ENCODE measurements at regions not wholly inside any gene's neighbourhood (a gene's known extent, or its start where the extent isn't known, plus 50 kb on each side); places are given as distances from the start of the nearest gene placed in this dataset.

GRCh38 chr1:38113159-38113666 is 66.6 kb upstream of the POU3F1 start:
- peaks cover 26% of the 10 kb centered on the region; the same call in 1 of the 2 replicates for H3K4me1 ChIP-seq (ENCODE audit: control insufficient read depth, insufficient read depth, low read length)
- no peak overlapping the region for H3K27ac ChIP-seq (ENCODE audit: low read depth, low read length)
- no peaks in the 10 kb centered on the region for H3K27me3 ChIP-seq (ENCODE audit: control insufficient read depth, insufficient read depth, low read length)
- H3K36me3 ChIP-seq (ENCODE audit: control insufficient read depth, insufficient read depth, low read length), result no peaks in the 10 kb centered on the region
- H3K9me3 ChIP-seq (ENCODE audit: control insufficient read depth, insufficient read depth, low read depth, low read length), result peaks cover 3% of the 10 kb centered on the region; the same call in 1 of the 2 replicates
- no peak overlapping the region for H3K4me3 ChIP-seq (ENCODE audit: low read depth, low read length)
- H3K9ac ChIP-seq (ENCODE audit: low read length), result no peak overlapping the region

GRCh38 chr1:38111589-38111988 is 65.0 kb upstream of the POU3F1 start:
- H3K27ac ChIP-seq (ENCODE audit: low read depth, low read length), result no peak overlapping the region
- no peaks in the 10 kb centered on the region for H3K27me3 ChIP-seq (ENCODE audit: control insufficient read depth, insufficient read depth, low read length)
- peaks cover 3% of the 10 kb centered on the region; the same call in 1 of the 2 replicates for H3K9me3 ChIP-seq (ENCODE audit: control insufficient read depth, insufficient read depth, low read depth, low read length)
- peaks cover 26% of the 10 kb centered on the region; the same call in 1 of the 2 replicates for H3K4me1 ChIP-seq (ENCODE audit: control insufficient read depth, insufficient read depth, low read length)
- no peak overlapping the region for H3K4me3 ChIP-seq (ENCODE audit: low read depth, low read length)
- no peak overlapping the region for H3K9ac ChIP-seq (ENCODE audit: low read length)
- H3K36me3 ChIP-seq (ENCODE audit: control insufficient read depth, insufficient read depth, low read length), result no peaks in the 10 kb centered on the region

- H3K4me3 ChIP-seq (ENCODE audit: low read depth, low read length), result no peak overlapping the region
- H3K4me1 ChIP-seq (ENCODE audit: control insufficient read depth, insufficient read depth, low read length), result peaks cover 5% of the 10 kb centered on the region; the same call in 1 of the 2 replicates
- H3K27ac ChIP-seq (ENCODE audit: low read depth, low read length), result no peak overlapping the region
- H3K9me3 ChIP-seq (ENCODE audit: control insufficient read depth, insufficient read depth, low read depth, low read length), result peaks cover 2% of the 10 kb centered on the region; the same call in 1 of the 2 replicates
- no peaks in the 10 kb centered on the region for H3K27me3 ChIP-seq (ENCODE audit: control insufficient read depth, insufficient read depth, low read length)
- H3K36me3 ChIP-seq (ENCODE audit: control insufficient read depth, insufficient read depth, low read length), result peaks cover 4% of the 10 kb centered on the region; the same call in 1 of the 2 replicates
- no peak overlapping the region for H3K9ac ChIP-seq (ENCODE audit: low read length)
Observed at GRCh38 chr1:38105267-38105666, 58.7 kb upstream of the POU3F1 start.

- no peaks in the 10 kb centered on the region for H3K27me3 ChIP-seq (ENCODE audit: control insufficient read depth, insufficient read depth, low read length)
- no peak overlapping the region for H3K27ac ChIP-seq (ENCODE audit: low read depth, low read length)
- H3K4me3 ChIP-seq (ENCODE audit: low read depth, low read length), result no peak overlapping the region
Observed at GRCh38 chr1:38102636-38103035, 56.0 kb upstream of the POU3F1 start.

GRCh38 chr1:38101037-38101785 is 54.6 kb upstream of the POU3F1 start:
- Histone ChIP-seq H3K27ac (ENCODE audit: low read depth, low read length) (no peak overlapping the region), H3K36me3 (ENCODE audit: control insufficient read depth, insufficient read depth, low read length) (peaks cover 4% of the 10 kb centered on the region; the same call in 1 of the 2 replicates), H3K4me1 (ENCODE audit: control insufficient read depth, insufficient read depth, low read length) (peaks cover 15% of the 10 kb centered on the region), H3K9me3 (ENCODE audit: control insufficient read depth, insufficient read depth, low read depth, low read length) (no peaks in the 10 kb centered on the region), H3K4me3 (ENCODE audit: low read depth, low read length) (no peak overlapping the region), H3K9ac (ENCODE audit: low read length) (no peak overlapping the region), H3K27me3 (ENCODE audit: control insufficient read depth, insufficient read depth, low read length) (no peaks in the 10 kb centered on the region)

More at GRCh38 chr1:38102636-38103035, 56.0 kb upstream of the POU3F1 start:
- H3K36me3 ChIP-seq (ENCODE audit: control insufficient read depth, insufficient read depth, low read length), result peaks cover 4% of the 10 kb centered on the region; the same call in 1 of the 2 replicates
- no peaks in the 10 kb centered on the region for H3K9me3 ChIP-seq (ENCODE audit: control insufficient read depth, insufficient read depth, low read depth, low read length)
- H3K9ac ChIP-seq (ENCODE audit: low read length), result no peak overlapping the region
- H3K4me1 ChIP-seq (ENCODE audit: control insufficient read depth, insufficient read depth, low read length), result peaks cover 6% of the 10 kb centered on the region; the same call in 1 of the 2 replicates

- Histone ChIP-seq H3K9ac (ENCODE audit: low read length) (no peak overlapping the region), H3K4me3 (ENCODE audit: low read depth, low read length) (no peak overlapping the region)
Observed at GRCh38 chr1:38098101-38098847, 51.7 kb upstream of the POU3F1 start.

GRCh38 chr1:38097284-38097898 is 50.8 kb upstream of the POU3F1 start:
- Histone ChIP-seq H3K27ac (ENCODE audit: low read depth, low read length) (no peak overlapping the region), H3K27me3 (ENCODE audit: control insufficient read depth, insufficient read depth, low read length) (no peaks in the 10 kb centered on the region), H3K4me1 (ENCODE audit: control insufficient read depth, insufficient read depth, low read length) (peaks cover 30% of the 10 kb centered on the region), H3K36me3 (ENCODE audit: control insufficient read depth, insufficient read depth, low read length) (no peaks in the 10 kb centered on the region), H3K4me3 (ENCODE audit: low read depth, low read length) (no peak overlapping the region), H3K9ac (ENCODE audit: low read length) (no peak overlapping the region), H3K9me3 (ENCODE audit: control insufficient read depth, insufficient read depth, low read depth, low read length) (no peaks in the 10 kb centered on the region)

More at GRCh38 chr1:38098101-38098847, 51.7 kb upstream of the POU3F1 start:
- H3K27me3 ChIP-seq (ENCODE audit: control insufficient read depth, insufficient read depth, low read length), result no peaks in the 10 kb centered on the region
- peaks cover 33% of the 10 kb centered on the region for H3K4me1 ChIP-seq (ENCODE audit: control insufficient read depth, insufficient read depth, low read length)
- H3K36me3 ChIP-seq (ENCODE audit: control insufficient read depth, insufficient read depth, low read length), result no peaks in the 10 kb centered on the region
- H3K9me3 ChIP-seq (ENCODE audit: control insufficient read depth, insufficient read depth, low read depth, low read length), result no peaks in the 10 kb centered on the region
- H3K27ac ChIP-seq (ENCODE audit: low read depth, low read length), result no peak overlapping the region
